ENCODE measurements at regions not wholly inside any gene's neighbourhood (a gene's known extent, or its start where the extent isn't known, plus 50 kb on each side); places are given as distances from the start of the nearest gene placed in this dataset.

DNA sequence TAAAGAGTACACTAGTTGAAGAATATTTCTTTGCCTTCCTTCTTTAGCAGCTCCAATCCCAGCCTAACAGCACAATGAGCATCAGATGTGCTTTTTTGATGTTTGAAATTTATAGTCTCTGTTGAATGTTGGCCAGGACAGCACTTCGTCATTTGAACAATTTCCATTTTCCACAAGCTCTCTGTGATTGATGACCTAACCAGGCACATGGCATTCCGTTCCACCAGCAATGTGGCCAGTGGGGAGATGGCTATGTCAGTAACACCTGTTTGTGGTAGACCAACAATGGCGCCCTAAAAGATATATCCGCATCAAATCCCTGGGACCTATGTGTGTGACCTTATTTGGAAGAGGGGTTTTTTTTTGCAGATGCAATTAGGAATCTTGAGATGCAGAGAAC lies 66.8 kb downstream of the PALM2AKAP2 start:
- Histone ChIP-seq H3K36me3 (no peaks in the 10 kb centered on the region), H3K27ac (no peak overlapping the region), H3K9me3 (no peaks in the 10 kb centered on the region), H3K4me3 (no peak overlapping the region), H3K27me3 (no peaks in the 10 kb centered on the region), H3K4me1 (no peaks in the 10 kb centered on the region)
- intact Hi-C loops (cut with DNase I): no loop called here
- no peak for TF ChIP-seq CTCF (IDR thresholded peaks at IDR 0.05)
- ATAC-seq (no peak), DNase-seq (no peak)

DNA sequence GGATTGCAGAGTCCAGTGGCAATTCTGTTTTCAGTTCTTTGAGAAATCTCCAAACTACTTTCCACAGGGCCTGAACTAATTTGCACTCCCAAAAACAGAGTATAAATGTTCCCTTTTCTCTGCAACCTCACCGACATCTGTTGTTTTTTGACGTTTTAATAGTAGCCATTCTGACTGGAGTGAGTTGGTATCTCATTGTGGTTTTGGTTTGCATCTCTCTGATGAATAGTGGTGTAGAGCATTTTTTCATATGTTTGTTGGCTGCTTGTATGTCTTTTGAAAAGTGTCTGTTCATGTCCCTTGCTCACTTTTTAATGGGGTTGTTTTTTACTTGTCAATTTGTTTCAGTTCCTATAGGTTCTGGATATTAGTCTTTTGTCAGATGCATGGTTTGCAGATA lies 72.6 kb downstream of the PALM2AKAP2 start:
- intact Hi-C loops (cut with DNase I): no loop called here
- H3K27me3 ChIP-seq: no peaks in the 10 kb centered on the region
- no peak for TF ChIP-seq CTCF (IDR thresholded peaks at IDR 0.05)
- no peaks in the 10 kb centered on the region for H3K9me3 ChIP-seq
- H3K4me1 ChIP-seq: no peaks in the 10 kb centered on the region
- no peak overlapping the region for H3K4me3 ChIP-seq
- no peaks in the 10 kb centered on the region for H3K36me3 ChIP-seq
- DNase-seq (no peak), ATAC-seq (no peak)
- no peak overlapping the region for H3K27ac ChIP-seq

DNA sequence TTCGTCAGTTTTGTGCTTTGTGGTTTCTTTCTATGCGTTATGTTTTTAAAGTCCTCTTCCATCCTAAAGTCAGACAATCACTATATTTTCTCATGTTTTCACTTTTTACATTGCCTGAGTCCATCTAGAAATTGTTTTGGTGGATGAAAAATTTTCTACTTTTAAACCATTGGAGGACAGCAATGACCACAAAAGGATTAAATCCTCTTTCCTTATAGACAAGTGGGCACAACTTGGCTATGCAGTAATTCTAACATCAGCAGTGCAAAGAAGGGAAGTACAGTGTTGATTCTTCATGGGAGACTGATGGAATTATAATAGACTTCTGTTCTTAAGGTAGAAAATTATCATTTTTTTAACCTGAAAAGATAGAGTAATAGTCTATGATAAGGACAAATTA lies 75.5 kb downstream of the PALM2AKAP2 start:
- Histone ChIP-seq H3K4me1 (peaks cover 0 to 1% of the 10 kb centered on the region in 2 donors), H3K4me3 (no peak overlapping the region), H3K36me3 (no peaks in the 10 kb centered on the region), H3K27ac (no peak overlapping the region), H3K9me3 (no peaks in the 10 kb centered on the region), H3K27me3 (no peaks in the 10 kb centered on the region)
- DNase-seq (no peak), ATAC-seq (no peak)
- TF ChIP-seq CTCF (IDR thresholded peaks at IDR 0.05): no peak
- intact Hi-C loops (cut with DNase I): no loop called here

- peak; percentile 34 for ATAC-seq
- no peak for TF ChIP-seq CTCF (IDR thresholded peaks at IDR 0.05)
- H3K4me3 ChIP-seq: no peak overlapping the region
- no peaks in the 10 kb centered on the region for H3K36me3 ChIP-seq
- H3K9me3 ChIP-seq: no peaks in the 10 kb centered on the region
- H3K4me1 ChIP-seq: peaks cover 0 to 7% of the 10 kb centered on the region in 2 donors
- peak in 1 of 4 donors; percentile 23 for DNase-seq
- H3K27me3 ChIP-seq: no peaks in the 10 kb centered on the region
- intact Hi-C loops (cut with DNase I): no loop called here
- peak overlapping the region in 1 of 2 donors; percentile 21 for H3K27ac ChIP-seq
These were observed 76.8 kb downstream of the PALM2AKAP2 start for GRCh38 chr9:109856785-109857184.

GRCh38 chr9:109857336-109857735 lies 77.3 kb downstream of the PALM2AKAP2 start:
- H3K9me3 ChIP-seq: no peaks in the 10 kb centered on the region
- intact Hi-C loops (cut with DNase I): no loop called here
- H3K36me3 ChIP-seq: no peaks in the 10 kb centered on the region
- no peak for TF ChIP-seq CTCF (IDR thresholded peaks at IDR 0.05)
- DNase-seq (peak in 2 of 4 donors; percentile 60 to 64), ATAC-seq (no peak)
- peak overlapping the region in 1 of 2 donors; percentile 21 for H3K27ac ChIP-seq
- peaks cover 0 to 8% of the 10 kb centered on the region in 2 donors for H3K4me1 ChIP-seq
- no peaks in the 10 kb centered on the region for H3K27me3 ChIP-seq
- H3K4me3 ChIP-seq: no peak overlapping the region

All from left lung (tissue), 4 donors.